ENCODE measurements at regions not wholly inside any gene's neighbourhood (a gene's known extent, or its start where the extent isn't known, plus 50 kb on each side); places are given as distances from the start of the nearest gene placed in this dataset.

GRCh38 chr13:26961890-26962615 lies 201.5 kb upstream of the GPR12 start:
- ATAC-seq, result no peak
- H3K36me3 Mint-ChIP-seq, result no peaks in the 10 kb centered on the region
- intact Hi-C loops (cut with micrococcal nuclease), result no loop called here
- H3K4me3 ChIP-seq (ENCODE audit: low read length), result no peak overlapping the region
- WGBS (ENCODE audit: insufficient coverage), result 82% methylated on average over 15 of the region's 17 CpGs
- no peak overlapping the region for H3K27ac Mint-ChIP-seq
- no peak overlapping the region for H3K4me3 Mint-ChIP-seq
- H3K4me1 ChIP-seq (ENCODE audit: control insufficient read depth, insufficient read depth, low read length), result no peaks in the 10 kb centered on the region
- no peaks in the 10 kb centered on the region for H3K9me3 Mint-ChIP-seq
- peaks cover 0 to 2% of the 10 kb centered on the region in 2 donors for H3K27me3 Mint-ChIP-seq (ENCODE audit: low read depth in 2 of 2)
- TF ChIP-seq, protein P1, sequence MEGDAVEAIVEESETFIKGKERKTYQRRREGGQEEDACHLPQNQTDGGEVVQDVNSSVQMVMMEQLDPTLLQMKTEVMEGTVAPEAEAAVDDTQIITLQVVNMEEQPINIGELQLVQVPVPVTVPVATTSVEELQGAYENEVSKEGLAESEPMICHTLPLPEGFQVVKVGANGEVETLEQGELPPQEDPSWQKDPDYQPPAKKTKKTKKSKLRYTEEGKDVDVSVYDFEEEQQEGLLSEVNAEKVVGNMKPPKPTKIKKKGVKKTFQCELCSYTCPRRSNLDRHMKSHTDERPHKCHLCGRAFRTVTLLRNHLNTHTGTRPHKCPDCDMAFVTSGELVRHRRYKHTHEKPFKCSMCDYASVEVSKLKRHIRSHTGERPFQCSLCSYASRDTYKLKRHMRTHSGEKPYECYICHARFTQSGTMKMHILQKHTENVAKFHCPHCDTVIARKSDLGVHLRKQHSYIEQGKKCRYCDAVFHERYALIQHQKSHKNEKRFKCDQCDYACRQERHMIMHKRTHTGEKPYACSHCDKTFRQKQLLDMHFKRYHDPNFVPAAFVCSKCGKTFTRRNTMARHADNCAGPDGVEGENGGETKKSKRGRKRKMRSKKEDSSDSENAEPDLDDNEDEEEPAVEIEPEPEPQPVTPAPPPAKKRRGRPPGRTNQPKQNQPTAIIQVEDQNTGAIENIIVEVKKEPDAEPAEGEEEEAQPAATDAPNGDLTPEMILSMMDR (IDR thresholded peaks at IDR 0.05), result no peak
- H3K4me1 Mint-ChIP-seq, result no peaks in the 10 kb centered on the region
- no peaks in the 10 kb centered on the region for H3K36me3 ChIP-seq (ENCODE audit: control insufficient read depth, insufficient read depth, low read length)
- H3K9me3 ChIP-seq (ENCODE audit: control insufficient read depth, insufficient read depth, low read length), result no peaks in the 10 kb centered on the region
- H3K27ac ChIP-seq (ENCODE audit: low read length), result no peak overlapping the region
- no peaks in the 10 kb centered on the region for H3K27me3 ChIP-seq (ENCODE audit: control insufficient read depth, insufficient read depth, low read length)
- no peak for DNase-seq

- Mint-ChIP-seq H3K27me3 (ENCODE audit: low read depth in 2 of 2) (no peaks in the 10 kb centered on the region), H3K4me3 (no peak overlapping the region), H3K36me3 (no peaks in the 10 kb centered on the region), H3K9me3 (no peaks in the 10 kb centered on the region), H3K27ac (no peak overlapping the region), H3K4me1 (no peaks in the 10 kb centered on the region)
- TF ChIP-seq, protein P1 (IDR thresholded peaks at IDR 0.05), result no peak
- Histone ChIP-seq H3K4me1 (ENCODE audit: control insufficient read depth, insufficient read depth, low read length) (no peaks in the 10 kb centered on the region), H3K4me3 (ENCODE audit: low read length) (no peak overlapping the region), H3K27me3 (ENCODE audit: control insufficient read depth, insufficient read depth, low read length) (no peaks in the 10 kb centered on the region), H3K36me3 (ENCODE audit: control insufficient read depth, insufficient read depth, low read length) (no peaks in the 10 kb centered on the region), H3K9me3 (ENCODE audit: control insufficient read depth, insufficient read depth, low read length) (no peaks in the 10 kb centered on the region), H3K27ac (ENCODE audit: low read length) (no peak overlapping the region)
- intact Hi-C loops (cut with micrococcal nuclease), result no loop called here
- ATAC-seq, result no peak
- 42% methylated on average over 1 of the region's 1 CpG for WGBS (ENCODE audit: insufficient coverage)
- DNase-seq, result no peak
These were observed 196.6 kb upstream of the GPR12 start for GRCh38 chr13:26957182-26957581.

- no peak overlapping the region for H3K4me3 Mint-ChIP-seq
- Histone ChIP-seq H3K9me3 (ENCODE audit: control insufficient read depth, insufficient read depth, low read length) (no peaks in the 10 kb centered on the region), H3K36me3 (ENCODE audit: control insufficient read depth, insufficient read depth, low read length) (no peaks in the 10 kb centered on the region), H3K4me1 (ENCODE audit: control insufficient read depth, insufficient read depth, low read length) (no peaks in the 10 kb centered on the region), H3K27ac (ENCODE audit: low read length) (no peak overlapping the region), H3K27me3 (ENCODE audit: control insufficient read depth, insufficient read depth, low read length) (no peaks in the 10 kb centered on the region), H3K4me3 (ENCODE audit: low read length) (no peak overlapping the region)
- no peaks in the 10 kb centered on the region for H3K4me1 Mint-ChIP-seq
- no peaks in the 10 kb centered on the region for H3K36me3 Mint-ChIP-seq
- WGBS (ENCODE audit: insufficient coverage), result 56% methylated on average over 8 of the region's 10 CpGs
- ATAC-seq (no peak), DNase-seq (no peak)
- H3K9me3 Mint-ChIP-seq, result no peaks in the 10 kb centered on the region
- TF ChIP-seq, protein P1 (IDR thresholded peaks at IDR 0.05), result no peak
- H3K27me3 Mint-ChIP-seq (ENCODE audit: low read depth in 2 of 2), result no peaks in the 10 kb centered on the region
- intact Hi-C loops (cut with micrococcal nuclease), result no loop called here
- H3K27ac Mint-ChIP-seq, result no peak overlapping the region
These were observed 196.0 kb upstream of the GPR12 start for GRCh38 chr13:26956522-26957142.

Data from natural killer cell (primary cell).